ENCODE measurements at regions not wholly inside any gene's neighbourhood (a gene's known extent, or its start where the extent isn't known, plus 50 kb on each side); places are given as distances from the start of the nearest gene placed in this dataset.

DNA sequence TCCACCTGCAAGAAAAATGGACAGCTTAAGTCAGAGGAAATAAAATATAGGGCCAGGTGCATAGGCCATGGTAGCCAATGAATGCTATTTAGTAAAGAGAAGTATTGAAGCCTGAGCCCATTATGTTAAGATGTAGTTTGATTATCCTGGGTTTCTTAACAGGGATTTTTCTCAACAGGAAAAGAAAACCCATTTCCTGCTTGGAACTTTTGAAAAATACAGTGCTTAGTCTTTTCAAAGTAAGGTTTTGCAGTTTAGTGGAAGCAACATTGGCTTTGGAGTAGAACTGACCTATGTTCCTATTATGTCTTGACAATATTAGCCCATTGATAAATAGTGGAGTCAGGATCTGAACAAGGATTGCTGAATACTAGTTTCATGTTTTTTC is 259.5 kb upstream of the TGFBR2 start:
- Histone ChIP-seq H3K4me1 (ENCODE audit: control insufficient read depth, insufficient read depth, low read length) (peaks cover 4% of the 10 kb centered on the region), H3K27me3 (ENCODE audit: control insufficient read depth, insufficient read depth, low read length) (no peaks in the 10 kb centered on the region), H3K9me3 (ENCODE audit: control insufficient read depth, insufficient read depth, low read length) (no peaks in the 10 kb centered on the region), H3K36me3 (ENCODE audit: control insufficient read depth, insufficient read depth, low read length) (no peaks in the 10 kb centered on the region), H3K9ac (ENCODE audit: low read depth, low read length) (no peak overlapping the region), H3K4me3 (ENCODE audit: low read depth, low read length) (no peak overlapping the region)

DNA sequence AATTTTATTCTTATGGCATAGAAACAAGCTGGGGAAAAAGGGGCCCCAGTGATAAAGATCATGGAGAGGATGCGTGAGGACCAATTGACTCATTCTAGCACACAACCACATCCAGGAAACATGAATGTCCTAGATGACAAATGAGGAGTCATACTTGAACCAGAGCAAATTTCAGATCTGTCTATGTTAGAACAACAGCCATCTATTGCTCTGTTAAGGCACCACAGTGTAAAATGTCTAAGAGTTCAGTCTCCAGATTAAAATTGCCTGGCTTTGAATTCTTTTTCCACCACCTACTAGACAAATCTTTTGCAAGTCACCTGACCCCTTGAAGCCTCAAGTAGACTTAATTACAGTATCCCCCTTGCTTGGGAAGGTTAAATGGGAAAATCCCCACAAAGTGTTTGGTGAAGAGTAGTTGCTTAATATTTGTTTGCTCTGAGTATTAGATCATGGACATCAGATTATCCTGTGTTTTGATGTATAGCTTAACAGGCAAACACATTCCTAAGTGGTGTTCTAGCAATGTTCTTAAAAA is 258.7 kb upstream of the TGFBR2 start:
- H3K27me3 ChIP-seq (ENCODE audit: control insufficient read depth, insufficient read depth, low read length), result no peaks in the 10 kb centered on the region
- no peaks in the 10 kb centered on the region for H3K9me3 ChIP-seq (ENCODE audit: control insufficient read depth, insufficient read depth, low read length)
- H3K36me3 ChIP-seq (ENCODE audit: control insufficient read depth, insufficient read depth, low read length), result no peaks in the 10 kb centered on the region
- H3K4me1 ChIP-seq (ENCODE audit: control insufficient read depth, insufficient read depth, low read length), result peaks cover 4% of the 10 kb centered on the region
- H3K4me3 ChIP-seq (ENCODE audit: low read depth, low read length), result no peak overlapping the region
- no peak overlapping the region for H3K9ac ChIP-seq (ENCODE audit: low read depth, low read length)

DNA sequence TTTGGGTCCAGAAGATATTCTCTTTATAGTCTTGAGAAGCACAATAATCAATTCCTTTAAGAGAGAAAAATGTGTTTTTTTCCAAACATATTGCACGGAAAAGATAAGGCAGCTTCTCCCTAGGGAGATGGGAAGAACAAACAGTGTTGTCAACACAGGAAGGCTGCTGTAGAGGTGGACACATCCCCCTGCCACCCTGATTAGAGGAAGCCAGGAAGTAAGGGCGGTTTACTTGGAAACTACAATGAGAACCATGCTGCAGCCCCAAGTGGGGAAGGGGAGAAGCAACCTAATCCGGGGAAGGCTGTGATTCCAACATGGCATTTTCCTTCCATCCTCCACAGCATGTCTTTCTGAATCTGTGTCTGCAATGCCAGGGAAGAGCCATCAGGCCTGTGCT is 256.9 kb upstream of the TGFBR2 start:
- Histone ChIP-seq H3K27me3 (ENCODE audit: control insufficient read depth, insufficient read depth, low read length) (no peaks in the 10 kb centered on the region), H3K4me3 (ENCODE audit: low read depth, low read length) (no peak overlapping the region), H3K9me3 (ENCODE audit: control insufficient read depth, insufficient read depth, low read length) (no peaks in the 10 kb centered on the region), H3K36me3 (ENCODE audit: control insufficient read depth, insufficient read depth, low read length) (no peaks in the 10 kb centered on the region), H3K9ac (ENCODE audit: low read depth, low read length) (no peak overlapping the region), H3K4me1 (ENCODE audit: control insufficient read depth, insufficient read depth, low read length) (no peaks in the 10 kb centered on the region)

DNA sequence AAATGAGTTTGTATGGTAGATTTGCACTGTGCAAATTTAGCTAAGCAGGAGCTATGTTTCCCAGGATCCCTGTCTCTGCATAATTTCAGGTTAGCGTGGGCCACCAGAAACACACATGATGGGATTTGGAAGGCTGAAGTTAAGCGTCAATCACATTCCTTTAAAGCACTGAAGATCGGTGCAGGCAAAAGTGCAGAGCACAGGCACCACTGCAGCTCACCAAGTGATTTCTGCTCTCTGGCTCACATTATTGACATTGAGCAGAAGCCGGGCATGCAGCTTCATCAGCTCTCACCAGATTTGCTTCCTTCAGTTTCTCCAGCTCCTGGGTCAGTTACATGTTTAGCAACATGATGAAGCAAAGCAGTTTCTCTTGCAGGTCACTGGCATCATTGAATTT is 256.4 kb upstream of the TGFBR2 start:
- no peaks in the 10 kb centered on the region for H3K36me3 ChIP-seq (ENCODE audit: control insufficient read depth, insufficient read depth, low read length)
- no peak overlapping the region for H3K9ac ChIP-seq (ENCODE audit: low read depth, low read length)
- no peak overlapping the region for H3K4me3 ChIP-seq (ENCODE audit: low read depth, low read length)
- no peaks in the 10 kb centered on the region for H3K9me3 ChIP-seq (ENCODE audit: control insufficient read depth, insufficient read depth, low read length)
- no peaks in the 10 kb centered on the region for H3K4me1 ChIP-seq (ENCODE audit: control insufficient read depth, insufficient read depth, low read length)
- H3K27me3 ChIP-seq (ENCODE audit: control insufficient read depth, insufficient read depth, low read length), result no peaks in the 10 kb centered on the region

DNA sequence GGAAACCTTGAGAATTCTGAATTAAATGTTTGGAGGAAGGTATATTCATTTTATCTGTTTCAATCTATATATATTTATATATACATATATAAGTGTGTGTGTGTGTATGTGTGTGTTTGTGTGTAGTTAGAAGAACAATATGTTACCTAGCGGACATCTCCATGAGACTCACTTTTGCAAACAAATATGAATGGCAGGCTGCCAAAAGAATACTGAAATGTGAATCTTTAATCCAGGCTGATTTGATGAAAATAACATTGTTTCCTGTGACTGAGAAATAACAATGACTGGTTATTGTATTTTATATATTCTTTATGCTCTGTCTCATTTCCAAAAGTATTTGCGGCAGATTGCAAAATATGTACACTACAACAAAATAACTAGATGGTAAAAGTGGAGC is 255.5 kb upstream of the TGFBR2 start:
- Histone ChIP-seq H3K27me3 (ENCODE audit: control insufficient read depth, insufficient read depth, low read length) (no peaks in the 10 kb centered on the region), H3K9ac (ENCODE audit: low read depth, low read length) (no peak overlapping the region), H3K4me1 (ENCODE audit: control insufficient read depth, insufficient read depth, low read length) (no peaks in the 10 kb centered on the region), H3K36me3 (ENCODE audit: control insufficient read depth, insufficient read depth, low read length) (no peaks in the 10 kb centered on the region), H3K4me3 (ENCODE audit: low read depth, low read length) (no peak overlapping the region), H3K9me3 (ENCODE audit: control insufficient read depth, insufficient read depth, low read length) (no peaks in the 10 kb centered on the region)

DNA sequence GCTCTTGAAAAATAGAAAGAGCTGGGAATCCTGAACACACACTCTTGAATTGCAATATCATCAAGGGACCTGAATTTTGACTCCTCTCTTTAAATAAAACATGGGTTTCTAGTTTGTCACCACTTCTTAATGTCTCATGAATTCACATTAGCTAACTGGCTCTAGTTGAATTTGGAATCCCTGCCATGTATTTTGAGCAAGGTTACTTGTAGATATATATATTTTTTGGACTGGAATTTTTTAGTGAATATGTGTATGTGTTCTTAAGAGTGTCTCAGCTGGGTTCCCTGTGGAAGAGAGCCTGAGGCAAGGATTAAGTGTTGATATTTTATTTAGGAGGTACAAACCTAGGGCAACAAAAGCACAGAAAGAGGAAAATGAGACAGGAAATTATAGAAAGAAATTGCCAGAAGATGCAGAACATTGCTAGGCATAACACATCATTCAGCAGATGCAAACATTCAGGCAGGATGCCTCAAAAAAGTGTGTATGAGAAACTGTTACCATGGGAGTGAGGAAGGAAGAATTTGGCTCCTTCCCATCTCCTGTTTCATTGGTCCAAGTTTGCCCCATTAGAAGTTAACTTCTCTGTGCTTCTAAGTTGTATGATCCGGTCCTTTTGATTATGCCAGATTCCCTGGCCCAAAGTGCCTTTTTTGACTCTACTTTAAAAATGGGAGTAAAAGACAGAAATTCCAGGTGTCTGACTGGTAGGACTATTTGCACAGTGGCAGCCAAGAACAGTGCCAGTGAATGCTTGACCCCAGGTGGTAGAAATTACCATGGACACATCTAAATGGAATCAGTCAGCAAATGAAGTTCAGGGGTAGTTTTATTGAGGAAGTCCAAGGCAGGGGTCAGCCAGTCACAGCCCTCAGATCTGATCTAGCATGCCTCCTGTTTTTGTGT is 253.7 kb upstream of the TGFBR2 start:
- no peak overlapping the region for H3K9ac ChIP-seq (ENCODE audit: low read depth, low read length)
- H3K9me3 ChIP-seq (ENCODE audit: control insufficient read depth, insufficient read depth, low read length), result no peaks in the 10 kb centered on the region
- no peaks in the 10 kb centered on the region for H3K4me1 ChIP-seq (ENCODE audit: control insufficient read depth, insufficient read depth, low read length)
- no peaks in the 10 kb centered on the region for H3K36me3 ChIP-seq (ENCODE audit: control insufficient read depth, insufficient read depth, low read length)
- no peak overlapping the region for H3K4me3 ChIP-seq (ENCODE audit: low read depth, low read length)
- no peaks in the 10 kb centered on the region for H3K27me3 ChIP-seq (ENCODE audit: control insufficient read depth, insufficient read depth, low read length)

DNA sequence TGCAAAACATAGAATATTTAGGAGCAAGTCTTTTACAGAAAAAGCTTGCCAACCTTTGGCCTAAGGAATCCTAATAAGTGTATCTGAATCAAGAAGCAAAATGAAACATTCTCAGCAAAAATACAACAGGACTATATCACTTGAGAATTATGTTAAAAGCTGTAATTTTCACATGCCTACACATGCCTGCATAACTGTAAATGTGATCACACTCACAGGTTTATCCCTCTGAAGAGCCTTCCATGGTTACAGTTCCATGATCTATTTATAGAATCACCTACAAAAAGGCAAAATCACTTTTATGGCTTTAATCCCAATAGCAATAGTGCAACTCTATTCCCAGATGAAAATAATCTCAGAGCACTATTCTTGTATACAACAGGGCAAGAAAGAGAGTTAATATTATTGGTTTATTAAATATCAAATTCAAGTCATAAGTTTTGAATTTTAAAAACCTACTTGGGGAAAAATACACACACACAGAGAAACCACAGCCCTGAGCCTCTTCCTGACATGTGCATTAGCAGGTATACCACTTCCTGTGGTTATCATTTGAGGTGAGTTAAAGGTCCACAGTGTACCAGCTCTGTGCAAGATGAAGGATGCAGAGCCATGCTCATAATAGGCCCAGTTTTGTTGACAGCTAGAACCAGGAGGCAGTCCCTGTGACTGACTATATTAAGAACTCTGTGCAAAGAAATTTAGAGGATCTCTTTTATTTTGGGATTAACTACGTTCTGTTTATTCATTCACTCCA is 252.5 kb upstream of the TGFBR2 start:
- Histone ChIP-seq H3K36me3 (ENCODE audit: control insufficient read depth, insufficient read depth, low read length) (no peaks in the 10 kb centered on the region), H3K4me3 (ENCODE audit: low read depth, low read length) (no peak overlapping the region), H3K4me1 (ENCODE audit: control insufficient read depth, insufficient read depth, low read length) (no peaks in the 10 kb centered on the region), H3K9me3 (ENCODE audit: control insufficient read depth, insufficient read depth, low read length) (no peaks in the 10 kb centered on the region), H3K27me3 (ENCODE audit: control insufficient read depth, insufficient read depth, low read length) (no peaks in the 10 kb centered on the region), H3K9ac (ENCODE audit: low read depth, low read length) (no peak overlapping the region)

DNA sequence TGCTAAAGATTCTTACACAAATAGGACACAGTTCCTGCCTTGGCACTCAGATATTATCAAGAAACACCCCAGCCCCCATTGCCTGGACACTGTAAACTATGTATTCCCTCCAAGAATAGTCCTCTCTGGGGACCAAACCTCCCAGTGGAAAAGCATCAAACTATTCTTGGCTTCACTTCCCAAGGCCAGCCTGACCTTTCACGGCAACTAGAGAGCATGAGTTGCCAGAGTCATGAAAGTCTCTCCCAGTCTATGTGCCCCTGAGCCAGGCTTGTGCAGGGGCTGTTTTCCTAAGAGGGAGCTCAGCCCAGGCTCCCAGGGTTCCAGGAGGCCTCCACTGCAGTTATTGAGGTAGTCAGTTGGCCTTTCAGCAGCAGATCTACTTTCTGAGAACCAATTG is 251.9 kb upstream of the TGFBR2 start:
- no peaks in the 10 kb centered on the region for H3K4me1 ChIP-seq (ENCODE audit: control insufficient read depth, insufficient read depth, low read length)
- H3K9ac ChIP-seq (ENCODE audit: low read depth, low read length), result no peak overlapping the region
- H3K4me3 ChIP-seq (ENCODE audit: low read depth, low read length), result no peak overlapping the region
- H3K36me3 ChIP-seq (ENCODE audit: control insufficient read depth, insufficient read depth, low read length), result no peaks in the 10 kb centered on the region
- no peaks in the 10 kb centered on the region for H3K9me3 ChIP-seq (ENCODE audit: control insufficient read depth, insufficient read depth, low read length)
- no peaks in the 10 kb centered on the region for H3K27me3 ChIP-seq (ENCODE audit: control insufficient read depth, insufficient read depth, low read length)

DNA sequence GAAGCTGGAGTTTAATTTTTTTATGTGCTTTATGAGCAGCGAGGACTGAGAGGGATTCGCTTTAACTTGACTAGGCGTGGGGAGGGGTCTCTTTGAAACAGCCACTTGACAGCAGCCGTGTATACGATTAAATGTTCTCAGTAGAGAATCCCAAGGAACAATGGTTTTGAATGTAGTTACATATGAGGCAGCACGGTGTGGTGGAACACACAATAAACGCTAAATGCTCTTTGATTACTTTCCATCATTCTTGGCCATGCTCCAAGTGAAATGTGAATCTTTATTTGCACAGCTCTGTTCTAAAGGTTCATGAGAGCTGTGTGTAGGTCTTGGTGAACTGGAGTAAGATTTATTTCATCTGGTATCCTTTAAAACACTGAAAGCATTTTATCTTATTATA is 251.4 kb upstream of the TGFBR2 start:
- H3K36me3 ChIP-seq (ENCODE audit: control insufficient read depth, insufficient read depth, low read length), result no peaks in the 10 kb centered on the region
- H3K9ac ChIP-seq (ENCODE audit: low read depth, low read length), result no peak overlapping the region
- no peaks in the 10 kb centered on the region for H3K27me3 ChIP-seq (ENCODE audit: control insufficient read depth, insufficient read depth, low read length)
- no peaks in the 10 kb centered on the region for H3K9me3 ChIP-seq (ENCODE audit: control insufficient read depth, insufficient read depth, low read length)
- H3K4me3 ChIP-seq (ENCODE audit: low read depth, low read length), result no peak overlapping the region
- H3K4me1 ChIP-seq (ENCODE audit: control insufficient read depth, insufficient read depth, low read length), result no peaks in the 10 kb centered on the region

DNA sequence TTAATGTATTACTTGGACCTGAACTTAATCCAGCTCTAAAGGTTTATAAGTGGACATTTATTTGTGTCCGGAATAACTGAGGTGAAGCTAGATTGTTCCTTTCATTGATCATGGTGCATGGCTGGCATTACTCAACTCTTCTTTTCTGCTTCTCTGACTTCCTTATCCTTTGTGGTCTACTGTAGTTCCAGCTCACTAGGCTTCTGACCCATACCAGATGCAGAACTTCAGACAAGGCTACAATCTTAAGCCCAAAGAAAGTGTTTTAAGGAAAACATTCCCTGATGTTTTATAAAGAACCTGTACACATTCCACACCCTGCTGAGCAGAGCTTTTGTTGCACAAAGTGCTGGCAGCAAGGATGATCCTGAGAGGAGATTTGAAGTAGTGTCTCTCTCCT is 250.8 kb upstream of the TGFBR2 start:
- Histone ChIP-seq H3K4me1 (ENCODE audit: control insufficient read depth, insufficient read depth, low read length) (no peaks in the 10 kb centered on the region), H3K36me3 (ENCODE audit: control insufficient read depth, insufficient read depth, low read length) (no peaks in the 10 kb centered on the region), H3K9ac (ENCODE audit: low read depth, low read length) (no peak overlapping the region), H3K9me3 (ENCODE audit: control insufficient read depth, insufficient read depth, low read length) (no peaks in the 10 kb centered on the region), H3K4me3 (ENCODE audit: low read depth, low read length) (no peak overlapping the region), H3K27me3 (ENCODE audit: control insufficient read depth, insufficient read depth, low read length) (no peaks in the 10 kb centered on the region)

DNA sequence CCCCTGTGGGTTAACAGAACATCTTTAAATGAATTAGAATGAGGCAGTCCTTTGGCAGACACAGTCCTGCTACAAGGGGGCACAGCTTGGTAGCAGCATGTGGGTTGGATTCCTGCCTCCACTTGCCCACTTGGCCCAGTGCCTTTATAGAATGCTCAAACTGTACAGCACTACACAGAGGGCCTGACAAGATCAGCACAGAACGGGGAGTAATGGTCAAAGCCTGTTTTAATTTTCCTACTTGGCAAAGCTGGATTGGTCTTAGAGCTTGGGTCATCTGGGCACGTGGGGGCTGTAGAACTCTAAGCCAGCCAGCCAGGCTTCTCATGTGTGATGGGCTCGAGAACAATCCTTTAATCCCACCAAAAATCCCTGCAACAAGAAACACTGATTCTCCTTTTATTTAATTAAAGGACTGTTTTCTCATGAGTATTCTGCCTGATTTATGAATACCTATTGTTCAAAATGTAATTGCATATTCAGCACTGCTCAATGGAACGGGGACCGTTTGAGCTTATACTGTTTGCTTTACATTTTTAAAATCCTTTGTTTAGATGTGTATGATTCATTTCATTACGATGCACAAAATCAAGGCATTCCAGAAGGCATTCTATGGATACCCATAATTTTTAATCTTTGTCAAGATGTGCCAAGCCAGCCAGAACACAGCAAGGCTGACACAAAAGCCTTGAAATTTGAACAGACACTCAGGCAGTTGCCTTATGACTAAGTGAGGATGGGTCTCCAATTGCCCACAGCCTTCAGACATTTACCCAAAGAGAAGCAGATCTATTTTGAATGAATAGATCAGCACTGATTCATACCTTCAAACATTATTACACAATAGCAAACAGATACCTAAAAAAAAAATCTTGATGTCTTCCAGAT is 249.3 kb upstream of the TGFBR2 start:
- H3K36me3 ChIP-seq (ENCODE audit: control insufficient read depth, insufficient read depth, low read length), result no peaks in the 10 kb centered on the region
- no peak overlapping the region for H3K4me3 ChIP-seq (ENCODE audit: low read depth, low read length)
- no peaks in the 10 kb centered on the region for H3K27me3 ChIP-seq (ENCODE audit: control insufficient read depth, insufficient read depth, low read length)
- no peak overlapping the region for H3K9ac ChIP-seq (ENCODE audit: low read depth, low read length)
- H3K9me3 ChIP-seq (ENCODE audit: control insufficient read depth, insufficient read depth, low read length), result no peaks in the 10 kb centered on the region
- H3K4me1 ChIP-seq (ENCODE audit: control insufficient read depth, insufficient read depth, low read length), result no peaks in the 10 kb centered on the region
